Spleen (tissue), 7 donors: ENCODE measurements at regions not wholly inside any gene's neighbourhood (a gene's known extent, or its start where the extent isn't known, plus 50 kb on each side); places are given as distances from the start of the nearest gene placed in this dataset.

Experiments
- CTCF ChIP-seq, 11 experiments: fragments of 200-600 bp in 7 of 11; fragments of 450-650 bp in 4 of 11; sonication (generic) in 4 of 11; IDR thresholded peaks in 8 of 11; conservative IDR thresholded peaks in 3 of 11; 1 replicate in 7 of 11; 2 replicates in 4 of 11; pipeline versions ENCODE4 v1.4.0 to v1.8.0; 2016 to 2021; ENCODE audit warnings: antibody characterized with exemption in 11 of 11, inconsistent platforms in 4 of 11, mild to moderate bottlenecking in 1 of 11
- POLR2A ChIP-seq, 3 donors: fragments of 450-650 bp; IDR thresholded peaks; one replicate each; pipeline ENCODE4 v1.5.1; 2017; ENCODE audit warnings: antibody characterized with exemption in 3 of 3, mild to moderate bottlenecking in 1 of 3
- POLR2AphosphoS5 ChIP-seq, 3 donors: sonication (generic); formaldehyde crosslinking; IDR thresholded peaks; one replicate each; pipeline ENCODE4 v1.5.1; 2017; ENCODE audit warnings: antibody characterized with exemption in 3 of 3
- donor health status: DM: no; HTN: no; CAD: no; lungs with moderate emphysema.
- donor health status: DM: no; HTN: no; CAD: no.
- donor health status: DM: no; HTN: no; CAD: no.

GRCh38 chr2:38217401-38218188, 141.6 kb upstream of the CYP1B1 start:
- no peak for TF ChIP-seq POLR2A (IDR thresholded peaks at IDR 0.05)
- TF ChIP-seq CTCF (IDR thresholded peaks at IDR 0.05 in 8 of 11, conservative IDR thresholded peaks at IDR 0.05 in 3 of 11) = no peak
- TF ChIP-seq POLR2AphosphoS5 (IDR thresholded peaks at IDR 0.05) = no peak
